ENCODE measurements at regions not wholly inside any gene's neighbourhood (a gene's known extent, or its start where the extent isn't known, plus 50 kb on each side); places are given as distances from the start of the nearest gene placed in this dataset.

DNA sequence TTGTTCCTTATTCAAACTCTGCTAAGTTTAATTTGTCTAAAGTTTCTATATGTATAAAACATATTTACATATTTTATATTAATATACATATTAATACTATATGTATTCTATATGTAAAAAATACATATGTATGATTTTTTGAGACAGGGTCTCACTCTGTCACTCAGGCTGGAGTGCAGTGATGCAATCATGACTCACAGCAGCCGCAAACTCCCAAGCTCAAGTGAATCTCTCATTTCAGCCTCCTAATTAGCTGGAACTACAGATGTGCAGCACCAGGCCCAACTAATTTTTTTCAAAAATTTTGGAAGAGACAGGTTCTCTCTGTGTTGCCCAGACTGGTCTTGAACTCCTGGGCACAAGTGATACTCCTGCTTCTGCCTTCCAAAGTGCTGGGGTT, 684.9 kb downstream of the TRAM1L1 start:
- WGBS (ENCODE audit: low lambda C conversion rate, missing lambda C conversion rate) = 79% methylated on average over 1 of the region's 1 CpG
- Histone ChIP-seq H3K4me3 (no peak overlapping the region), H4K20me1 (ENCODE audit: insufficient read depth, poor library complexity, severe bottlenecking) (no peaks in the 10 kb centered on the region), H3K27ac (no peak overlapping the region), H3K4me1 (ENCODE audit: insufficient read depth) (no peaks in the 10 kb centered on the region), H3K27me3 (no peaks in the 10 kb centered on the region), H3K36me3 (replicated peaks; ENCODE audit: insufficient read depth, low read depth) (no peaks in the 10 kb centered on the region), H3K79me2 (no peaks in the 10 kb centered on the region), H2AFZ (no peak overlapping the region), H3K9me3 (ENCODE audit: low read depth) (no peaks in the 10 kb centered on the region), H3K4me2 (no peak overlapping the region), H3K9me2 (replicated peaks; ENCODE audit: insufficient read depth) (no peaks in the 10 kb centered on the region)
- no peak for DNase-seq (ENCODE audit: low spot score)
- TF ChIP-seq, protein P1, sequence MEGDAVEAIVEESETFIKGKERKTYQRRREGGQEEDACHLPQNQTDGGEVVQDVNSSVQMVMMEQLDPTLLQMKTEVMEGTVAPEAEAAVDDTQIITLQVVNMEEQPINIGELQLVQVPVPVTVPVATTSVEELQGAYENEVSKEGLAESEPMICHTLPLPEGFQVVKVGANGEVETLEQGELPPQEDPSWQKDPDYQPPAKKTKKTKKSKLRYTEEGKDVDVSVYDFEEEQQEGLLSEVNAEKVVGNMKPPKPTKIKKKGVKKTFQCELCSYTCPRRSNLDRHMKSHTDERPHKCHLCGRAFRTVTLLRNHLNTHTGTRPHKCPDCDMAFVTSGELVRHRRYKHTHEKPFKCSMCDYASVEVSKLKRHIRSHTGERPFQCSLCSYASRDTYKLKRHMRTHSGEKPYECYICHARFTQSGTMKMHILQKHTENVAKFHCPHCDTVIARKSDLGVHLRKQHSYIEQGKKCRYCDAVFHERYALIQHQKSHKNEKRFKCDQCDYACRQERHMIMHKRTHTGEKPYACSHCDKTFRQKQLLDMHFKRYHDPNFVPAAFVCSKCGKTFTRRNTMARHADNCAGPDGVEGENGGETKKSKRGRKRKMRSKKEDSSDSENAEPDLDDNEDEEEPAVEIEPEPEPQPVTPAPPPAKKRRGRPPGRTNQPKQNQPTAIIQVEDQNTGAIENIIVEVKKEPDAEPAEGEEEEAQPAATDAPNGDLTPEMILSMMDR (IDR thresholded peaks at IDR 0.05; ENCODE audit: poor library complexity) = no peak
- TF ChIP-seq EZH2phosphoT487 (IDR thresholded peaks at IDR 0.05; ENCODE audit: low read depth, severe bottlenecking, unreplicated experiment) (no peak), EZH2 (IDR thresholded peaks at IDR 0.05; ENCODE audit: borderline replicate concordance) (no peak)

DNA sequence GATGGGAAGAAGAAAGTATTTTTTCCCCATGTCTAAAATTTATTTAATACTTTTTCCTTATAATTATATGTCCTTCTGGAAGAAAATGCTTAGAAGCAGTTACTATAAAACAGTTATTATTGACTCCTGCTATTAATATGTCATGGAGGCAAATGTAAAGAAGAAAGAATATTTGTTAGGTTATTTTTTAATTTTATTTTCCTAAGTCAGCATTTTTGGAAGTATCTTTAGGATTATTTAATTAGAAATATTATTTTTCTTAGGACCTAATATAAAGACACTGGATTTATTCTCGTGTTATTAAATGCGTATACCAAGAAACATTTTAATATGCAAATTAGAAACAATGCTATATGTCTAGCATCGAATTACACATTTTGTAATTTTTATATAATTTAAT, 687.7 kb downstream of the TRAM1L1 start:
- no peak for DNase-seq (ENCODE audit: low spot score)
- no peak overlapping the region for H3K27ac ChIP-seq
- no peaks in the 10 kb centered on the region for H3K36me3 ChIP-seq (replicated peaks; ENCODE audit: insufficient read depth, low read depth)
- H3K4me1 ChIP-seq (ENCODE audit: insufficient read depth) = no peaks in the 10 kb centered on the region
- no peak overlapping the region for H3K4me2 ChIP-seq
- H3K4me3 ChIP-seq = no peak overlapping the region
- H3K9me3 ChIP-seq (ENCODE audit: low read depth) = no peaks in the 10 kb centered on the region
- no peaks in the 10 kb centered on the region for H3K27me3 ChIP-seq
- TF ChIP-seq, protein P1 (IDR thresholded peaks at IDR 0.05; ENCODE audit: poor library complexity) = no peak
- TF ChIP-seq EZH2phosphoT487 (IDR thresholded peaks at IDR 0.05; ENCODE audit: low read depth, severe bottlenecking, unreplicated experiment) (no peak), EZH2 (IDR thresholded peaks at IDR 0.05; ENCODE audit: borderline replicate concordance) (no peak)
- no peaks in the 10 kb centered on the region for H3K79me2 ChIP-seq
- H4K20me1 ChIP-seq (ENCODE audit: insufficient read depth, poor library complexity, severe bottlenecking) = no peaks in the 10 kb centered on the region
- no peaks in the 10 kb centered on the region for H3K9me2 ChIP-seq (replicated peaks; ENCODE audit: insufficient read depth)
- 93% methylated on average over 3 of the region's 3 CpGs for WGBS (ENCODE audit: low lambda C conversion rate, missing lambda C conversion rate)
- H2AFZ ChIP-seq = no peak overlapping the region

DNA sequence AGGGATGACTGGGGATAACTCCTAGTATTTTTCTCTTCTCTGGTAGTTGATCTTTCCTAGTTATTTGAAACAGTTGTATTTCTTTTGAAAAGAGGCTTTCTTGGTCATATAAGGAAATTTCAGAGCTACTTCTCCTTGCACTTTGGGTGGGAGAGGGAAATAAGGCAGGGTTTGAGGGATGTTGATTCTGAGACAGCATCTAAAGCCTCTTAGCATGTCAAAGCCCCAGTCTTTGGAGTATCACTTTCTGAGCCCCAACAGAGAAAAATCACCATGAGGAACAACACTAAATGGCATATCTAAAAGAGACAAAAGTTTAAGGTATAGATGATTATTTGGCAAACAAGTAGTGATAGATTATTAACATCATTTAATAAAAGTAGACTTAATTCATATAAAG, 688.1 kb downstream of the TRAM1L1 start:
- TF ChIP-seq EZH2 (IDR thresholded peaks at IDR 0.05; ENCODE audit: borderline replicate concordance) = no peak
- TF ChIP-seq, protein P1 (IDR thresholded peaks at IDR 0.05; ENCODE audit: poor library complexity) = no peak
- no peak for TF ChIP-seq EZH2phosphoT487 (IDR thresholded peaks at IDR 0.05; ENCODE audit: low read depth, severe bottlenecking, unreplicated experiment)
- Histone ChIP-seq H3K27ac (no peak overlapping the region), H4K20me1 (ENCODE audit: insufficient read depth, poor library complexity, severe bottlenecking) (no peaks in the 10 kb centered on the region), H3K36me3 (replicated peaks; ENCODE audit: insufficient read depth, low read depth) (no peaks in the 10 kb centered on the region), H3K79me2 (no peaks in the 10 kb centered on the region), H3K4me2 (no peak overlapping the region), H3K4me3 (no peak overlapping the region), H3K9me3 (ENCODE audit: low read depth) (no peaks in the 10 kb centered on the region), H3K9me2 (replicated peaks; ENCODE audit: insufficient read depth) (no peaks in the 10 kb centered on the region), H3K4me1 (ENCODE audit: insufficient read depth) (no peaks in the 10 kb centered on the region), H3K27me3 (no peaks in the 10 kb centered on the region), H2AFZ (no peak overlapping the region)
- DNase-seq (ENCODE audit: low spot score) = no peak

DNA sequence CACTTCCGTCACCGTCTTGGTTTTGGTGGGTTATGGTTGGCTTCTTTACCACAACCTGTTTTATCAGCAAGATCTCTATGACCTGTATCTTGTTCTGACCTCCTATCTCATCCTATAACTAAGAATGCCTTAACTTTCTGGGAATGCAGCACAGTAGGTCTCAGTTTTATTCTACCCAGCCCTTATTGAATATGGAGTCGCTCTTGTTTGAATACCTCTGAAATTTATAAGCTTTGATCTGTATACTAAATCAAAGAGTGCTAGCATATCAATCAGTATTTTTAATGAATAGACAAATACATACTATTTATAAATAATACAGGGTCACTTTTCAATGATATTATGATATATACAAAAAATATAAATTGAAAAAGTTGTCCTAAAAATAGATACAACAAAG, 690.0 kb downstream of the TRAM1L1 start:
- DNase-seq (ENCODE audit: low spot score) = no peak
- Histone ChIP-seq H4K20me1 (ENCODE audit: insufficient read depth, poor library complexity, severe bottlenecking) (no peaks in the 10 kb centered on the region), H3K27ac (no peak overlapping the region), H3K36me3 (replicated peaks; ENCODE audit: insufficient read depth, low read depth) (no peaks in the 10 kb centered on the region), H3K9me3 (ENCODE audit: low read depth) (no peaks in the 10 kb centered on the region), H3K4me1 (ENCODE audit: insufficient read depth) (no peaks in the 10 kb centered on the region), H3K4me2 (no peak overlapping the region), H2AFZ (no peak overlapping the region), H3K9me2 (replicated peaks; ENCODE audit: insufficient read depth) (no peaks in the 10 kb centered on the region), H3K79me2 (no peaks in the 10 kb centered on the region), H3K27me3 (no peaks in the 10 kb centered on the region), H3K4me3 (no peak overlapping the region)
- WGBS (ENCODE audit: low lambda C conversion rate, missing lambda C conversion rate) = 92% methylated on average over 3 of the region's 3 CpGs
- TF ChIP-seq EZH2phosphoT487 (IDR thresholded peaks at IDR 0.05; ENCODE audit: low read depth, severe bottlenecking, unreplicated experiment) (no peak), EZH2 (IDR thresholded peaks at IDR 0.05; ENCODE audit: borderline replicate concordance) (no peak)
- TF ChIP-seq, protein P1 (IDR thresholded peaks at IDR 0.05; ENCODE audit: poor library complexity) = no peak

Measured in hepatocyte (in vitro differentiated cells).